Motor neuron (in vitro differentiated cells): ENCODE measurements at regions not wholly inside any gene's neighbourhood (a gene's known extent, or its start where the extent isn't known, plus 50 kb on each side); places are given as distances from the start of the nearest gene placed in this dataset.
A peak's percentile ranks its signal among the peaks of the same experiment; 100 is the strongest.

Experiments used
- ATAC-seq, 8 experiments: fragments of 200-7000 bp; cut with Tn5 transposase; replicated peaks in 6 of 8; 2 replicates each; pipeline ENCODE4 v1.8.0; 2021; ENCODE audit warnings: mild to moderate bottlenecking in 8 of 8, moderate library complexity in 8 of 8
- H3K27ac ChIP-seq, 2 donors: fragments of 250-450 bp; sonication (Bioruptor Pico); 2 replicates each; pipeline ENCODE4 v1.9.0; 2021; ENCODE audit warnings: antibody characterized with exemption in 2 of 2, mild to moderate bottlenecking in 2 of 2, moderate library complexity in 1 of 2
- H3K4me1 ChIP-seq, 2 donors: fragments of 250-450 bp; sonication (Bioruptor Pico); replicated peaks in 1 of 2; 2 replicates each; pipeline ENCODE4 v1.6.1; 2021; ENCODE audit warnings: antibody characterized with exemption in 2 of 2, mild to moderate bottlenecking in 2 of 2, moderate library complexity in 1 of 2
- H3K4me3 ChIP-seq, 5 donors: fragments of 250-450 bp; sonication (Bioruptor Pico); 2 replicates each; pipeline ENCODE4 v1.9.0; 2021; ENCODE audit warnings: antibody characterized with exemption in 5 of 5, mild to moderate bottlenecking in 5 of 5, moderate library complexity in 4 of 5
- WGBS, 10 experiments: fragments of 450-650 bp; shearing (Covaris generic); methylation state at CpG; one replicate each; pipeline ENCODE4 v1.0.0; 2022; 5-methylcytosine and 5-hydroxymethylcytosine counted together
- in situ Hi-C, 9 experiments: fragments of 400-800 bp; cut with MboI; loops; one replicate each; pipeline ENCODE4 v1.15.0; 2021; ENCODE audit warnings: low sequenced_read_pairs in 9 of 9, low pct_unique_long_range_greater_than_20kb in 2 of 9; ENCODE audit not compliant: unreplicated experiment in 9 of 9

DNA sequence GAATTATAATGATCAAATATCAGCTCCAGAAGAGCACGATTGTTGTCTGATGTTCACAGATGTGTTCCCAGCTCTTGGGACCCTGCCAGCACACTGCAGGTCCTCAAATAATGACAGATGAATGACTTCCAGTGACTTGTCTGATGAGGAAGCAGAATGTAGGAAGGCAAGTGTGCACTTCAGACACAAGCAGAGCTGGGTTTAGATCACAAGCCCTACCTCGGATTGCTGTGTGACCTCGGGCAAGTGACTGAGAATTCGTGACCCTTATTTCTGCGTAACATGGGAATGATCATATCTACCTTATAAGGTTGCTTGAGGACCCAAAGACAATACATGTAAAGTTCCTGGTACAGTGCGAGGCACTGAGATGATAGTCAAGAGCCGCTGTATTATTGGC lies 182.2 kb downstream of the ABCC12 start:
- in situ Hi-C loops = no loop called here
- ATAC-seq = no peak

DNA sequence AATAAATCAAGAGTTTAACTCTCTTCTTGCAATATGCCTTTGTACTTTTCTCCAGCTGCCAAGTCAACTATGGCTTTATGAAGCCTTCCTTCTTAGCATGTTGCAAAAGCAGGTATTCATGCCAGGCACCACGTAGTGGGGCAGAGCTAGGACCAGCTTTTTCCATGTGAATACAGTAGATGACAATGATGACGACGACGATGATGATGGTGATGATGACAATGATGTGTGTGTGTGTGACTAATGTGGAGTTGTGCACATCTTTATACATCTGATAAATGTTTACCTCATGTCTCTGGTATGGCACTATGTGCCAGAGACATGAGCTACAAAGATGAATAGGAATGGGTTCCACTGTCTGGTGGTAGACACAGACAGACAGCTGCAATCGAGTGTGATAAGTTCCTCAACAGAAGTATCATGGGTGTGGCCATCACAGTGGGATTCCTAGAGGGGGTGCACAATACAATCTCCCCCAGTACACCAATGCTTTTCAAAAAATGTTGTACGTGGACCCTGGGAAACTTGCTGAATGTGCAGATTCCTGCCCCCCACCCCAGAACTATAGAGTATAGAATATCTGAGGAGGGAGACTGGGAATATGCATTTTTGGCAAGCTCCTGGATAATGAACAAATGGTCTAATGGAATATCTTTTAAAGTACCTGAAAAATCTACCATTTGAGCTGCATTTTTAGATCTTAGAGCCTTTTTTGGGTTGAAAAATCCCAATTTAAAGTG lies 183.4 kb downstream of the ABCC12 start:
- no peak for ATAC-seq
- in situ Hi-C loops = no loop called here
- Histone ChIP-seq H3K4me3 (no peak overlapping the region), H3K27ac (no peak overlapping the region), H3K4me1 (peaks cover 11 to 18% of the 10 kb centered on the region in 2 donors)
- 0 to 88% (median 41%) methylated on average over 1 to 5 of the region's 6 CpGs; no CpG with 5 or more reads in 1 of the 10 experiments for WGBS, 10 experiments

More for the DNA sequence above, 182.2 kb downstream of the ABCC12 start:
- Histone ChIP-seq H3K27ac (no peak overlapping the region), H3K4me1 (peaks cover 17 to 22% of the 10 kb centered on the region in 2 donors), H3K4me3 (no peak overlapping the region)
- WGBS, 10 experiments = 0 to 97% (median 86%) methylated on average over 1 to 7 of the region's 7 CpGs; no CpG with 5 or more reads in 3 of the 10 experiments

GRCh38 chr16:47971225-47971624 lies 184.6 kb downstream of the ABCC12 start:
- in situ Hi-C loops = no loop called here
- no peak overlapping the region for H3K27ac ChIP-seq
- H3K4me3 ChIP-seq = no peak overlapping the region
- WGBS, 10 experiments = 0 to 73% (median 36%) methylated on average over 1 to 2 of the region's 2 CpGs; no CpG with 5 or more reads in 2 of the 10 experiments
- peaks cover 3 to 17% of the 10 kb centered on the region in 2 donors for H3K4me1 ChIP-seq
- no peak for ATAC-seq

DNA sequence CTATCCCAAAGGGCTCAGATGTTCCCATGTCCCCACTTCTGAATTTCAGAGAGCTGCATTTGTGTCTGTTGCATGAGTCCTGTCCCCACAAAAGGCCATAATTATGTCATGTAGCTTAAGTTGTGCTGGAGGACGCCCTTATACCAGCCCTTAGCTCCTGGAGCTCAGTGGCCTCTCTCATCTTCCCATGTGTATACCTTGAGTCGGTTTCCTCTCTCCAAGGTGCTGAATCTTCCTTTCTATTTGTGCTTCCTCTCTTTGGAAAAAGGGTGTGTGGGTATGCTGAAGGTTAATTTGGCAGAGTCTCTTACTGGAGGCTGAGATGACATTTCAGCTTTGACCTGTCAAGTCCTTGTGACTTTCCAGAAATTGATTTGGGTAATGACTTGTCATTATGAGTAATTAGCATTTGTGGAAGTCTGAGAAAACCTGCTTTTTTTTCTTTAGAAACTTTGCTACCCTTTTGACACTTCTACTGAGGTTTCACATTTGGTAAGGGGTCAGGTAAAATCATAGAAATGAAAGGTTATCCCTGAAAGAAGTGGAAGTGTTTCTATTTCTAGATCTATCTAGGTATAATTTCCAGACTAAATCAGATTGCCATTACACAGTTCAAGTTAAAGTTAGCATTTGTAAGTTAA lies 185.4 kb downstream of the ABCC12 start:
- Histone ChIP-seq H3K4me1 (peaks cover 9 to 17% of the 10 kb centered on the region in 2 donors), H3K27ac (no peak overlapping the region), H3K4me3 (no peak overlapping the region)
- 0 to 40% (median 5%) methylated on average over 1 to 2 of the region's 2 CpGs; no CpG with 5 or more reads in 4 of the 10 experiments for WGBS, 10 experiments
- in situ Hi-C loops = no loop called here
- peak in 4 of 8 experiments; percentile 14 to 59 (median 53) for ATAC-seq

DNA sequence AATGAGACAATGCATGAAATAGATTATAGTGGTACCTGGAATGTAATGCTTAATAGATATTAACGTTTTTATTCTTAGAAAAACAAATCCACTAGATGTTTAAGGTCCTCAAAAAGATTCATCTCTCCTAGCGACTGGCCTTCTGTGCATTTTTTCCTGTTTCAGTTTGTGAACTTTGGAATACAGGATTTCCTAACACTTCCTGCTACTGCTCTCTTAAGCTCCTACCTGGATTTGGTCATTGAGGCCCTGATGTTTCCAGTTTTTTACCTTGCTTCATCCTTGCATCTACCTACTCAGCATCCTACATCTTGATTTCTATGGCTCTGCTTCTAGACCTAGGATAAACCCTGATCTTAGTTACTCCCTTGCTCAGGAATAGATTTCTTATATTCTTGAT lies 188.4 kb downstream of the ABCC12 start:
- Histone ChIP-seq H3K4me1 (peaks cover 18 to 32% of the 10 kb centered on the region in 2 donors), H3K27ac (no peak overlapping the region), H3K4me3 (no peak overlapping the region)
- ATAC-seq = no peak
- 0 to 100% (median 70%) methylated on average over 1 to 2 of the region's 2 CpGs; no CpG with 5 or more reads in 1 of the 10 experiments for WGBS, 10 experiments
- in situ Hi-C loops = no loop called here

DNA sequence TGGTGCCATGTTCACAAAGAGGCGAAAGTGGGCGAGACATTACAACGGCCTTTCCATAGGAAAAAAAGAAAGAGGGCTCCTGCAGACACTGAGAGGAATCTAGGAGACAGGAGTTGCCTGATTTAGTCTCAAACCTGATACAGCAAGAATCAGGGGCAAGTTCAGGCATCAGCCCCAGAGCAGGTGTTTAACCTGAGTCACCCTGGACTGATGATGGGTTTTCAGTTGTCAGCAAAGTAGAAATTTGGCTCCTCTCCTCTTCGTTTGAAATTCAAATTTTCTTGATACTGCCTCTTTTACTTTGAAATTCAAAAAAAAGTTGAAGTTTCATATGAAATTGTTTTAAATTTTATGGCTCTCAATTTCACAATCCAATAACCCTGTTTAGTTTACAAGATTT lies 189.5 kb downstream of the ABCC12 start:
- Histone ChIP-seq H3K27ac (no peak overlapping the region), H3K4me3 (no peak overlapping the region), H3K4me1 (peaks cover 18 to 32% of the 10 kb centered on the region in 2 donors)
- no peak for ATAC-seq
- WGBS, 10 experiments = 0 to 100% (median 50%) methylated on average over 1 to 4 of the region's 4 CpGs; no CpG with 5 or more reads in 2 of the 10 experiments
- in situ Hi-C loops = no loop called here

DNA sequence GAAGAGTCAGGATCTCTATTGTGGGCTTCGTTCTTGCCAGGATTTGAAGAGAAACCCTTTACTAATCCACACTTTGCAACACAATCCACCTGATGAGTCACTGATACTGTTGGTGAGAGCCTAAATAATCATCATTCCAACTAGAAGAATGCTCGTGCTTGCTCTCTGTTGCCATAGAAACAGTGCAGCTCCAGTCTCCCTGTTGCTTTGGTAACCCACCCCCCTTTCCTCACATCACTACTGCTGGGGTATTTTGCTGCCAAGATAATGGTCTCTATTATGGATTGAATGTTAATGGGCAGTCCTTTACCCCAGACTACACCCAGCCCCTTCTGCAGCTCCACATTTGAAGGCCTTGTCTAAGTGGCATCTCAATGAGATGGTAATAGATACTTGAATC lies 190.4 kb downstream of the ABCC12 start:
- Histone ChIP-seq H3K4me3 (no peak overlapping the region), H3K4me1 (peaks cover 18 to 32% of the 10 kb centered on the region in 2 donors), H3K27ac (peak overlapping the region in 1 of 2 donors; percentile 6)
- in situ Hi-C loops = no loop called here
- ATAC-seq = peak in 6 of 8 experiments; percentile 19 to 98 (median 97)
- WGBS, 10 experiments = 0 to 33% (median 0%) methylated on average over 1 to 2 of the region's 2 CpGs; no CpG with 5 or more reads in 3 of the 10 experiments

GRCh38 chr16:47958726-47959125 lies 197.1 kb downstream of the ABCC12 start:
- no peak for ATAC-seq
- in situ Hi-C loops = no loop called here
- H3K4me1 ChIP-seq = peaks cover 19 to 21% of the 10 kb centered on the region in 2 donors
- WGBS, 10 experiments = 15 to 100% (median 37%) methylated on average over 1 to 5 of the region's 5 CpGs; no CpG with 5 or more reads in 3 of the 10 experiments
- H3K27ac ChIP-seq = no peak overlapping the region
- no peak overlapping the region for H3K4me3 ChIP-seq

- WGBS, 10 experiments = 0 to 19% (median 9%) methylated on average over 1 to 2 of the region's 2 CpGs
- in situ Hi-C loops = no loop called here
- Histone ChIP-seq H3K4me3 (no peak overlapping the region), H3K4me1 (peaks cover 24 to 28% of the 10 kb centered on the region in 2 donors), H3K27ac (peak overlapping the region; percentile 35 to 37)
- peak in 5 of 8 experiments; percentile 65 to 79 (median 77) for ATAC-seq
Measured at GRCh38 chr16:47956916-47957315, 198.9 kb downstream of the ABCC12 start.

GRCh38 chr16:47949714-47950113 lies 206.1 kb downstream of the ABCC12 start:
- Histone ChIP-seq H3K4me1 (peaks cover 17 to 23% of the 10 kb centered on the region in 2 donors), H3K4me3 (no peak overlapping the region), H3K27ac (no peak overlapping the region)
- WGBS, 10 experiments = 80 to 88% (median 84%) methylated on average over 2 to 7 of the region's 9 CpGs; no CpG with 5 or more reads in 6 of the 10 experiments
- peak in 5 of 8 experiments; percentile 48 to 73 (median 71) for ATAC-seq
- in situ Hi-C loops = no loop called here

DNA sequence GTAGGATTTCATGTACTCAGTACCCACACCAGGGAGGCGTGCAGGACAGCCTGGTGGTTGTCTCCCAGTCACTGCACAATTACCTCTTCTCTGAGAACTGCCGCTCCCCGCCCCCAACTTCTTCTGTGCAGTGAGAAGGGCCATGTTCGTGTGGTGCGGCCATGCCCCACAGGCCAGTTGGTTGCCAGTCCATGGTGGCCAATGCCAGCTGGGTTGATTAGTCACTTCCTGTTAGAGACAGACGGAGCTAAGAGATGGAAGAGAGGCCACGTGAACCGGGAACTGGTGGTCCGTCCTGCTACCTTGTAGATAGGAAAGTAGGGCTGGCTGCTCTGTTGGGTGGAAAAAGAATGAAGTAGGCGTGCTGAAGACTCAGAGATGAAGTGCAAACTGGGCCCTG lies 206.5 kb downstream of the ABCC12 start:
- H3K4me1 ChIP-seq = peaks cover 17 to 23% of the 10 kb centered on the region in 2 donors
- no peak overlapping the region for H3K4me3 ChIP-seq
- in situ Hi-C loops = no loop called here
- 59 to 92% (median 76%) methylated on average over 2 to 7 of the region's 10 CpGs; no CpG with 5 or more reads in 5 of the 10 experiments for WGBS, 10 experiments
- no peak for ATAC-seq
- H3K27ac ChIP-seq = no peak overlapping the region

GRCh38 chr16:47947723-47948122 lies 208.1 kb downstream of the ABCC12 start:
- no peak overlapping the region for H3K4me3 ChIP-seq
- in situ Hi-C loops = no loop called here

DNA sequence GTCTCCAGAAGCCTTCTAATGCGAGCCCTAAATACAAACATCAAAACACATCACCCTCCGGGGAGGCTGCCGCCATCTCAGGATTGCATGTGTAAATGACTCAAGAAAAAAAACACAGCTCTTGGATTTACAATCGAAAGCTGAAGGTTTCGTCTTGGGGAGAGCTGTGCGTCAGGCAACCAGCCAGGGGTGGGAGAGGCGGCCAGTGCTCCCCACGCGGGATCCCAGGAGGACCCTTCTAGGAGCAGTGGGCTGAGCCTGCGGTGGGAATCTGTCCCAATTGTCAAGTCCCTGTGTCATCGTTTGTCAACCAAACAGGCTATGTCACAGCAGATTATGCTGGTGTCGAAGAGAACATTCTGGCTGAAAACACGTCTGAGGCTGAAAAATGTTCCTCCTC lies 209.7 kb downstream of the ABCC12 start:
- Histone ChIP-seq H3K27ac (peak overlapping the region; percentile 36 to 60), H3K4me3 (no peak overlapping the region), H3K4me1 (peaks cover 8 to 17% of the 10 kb centered on the region in 2 donors)
- peak in 5 of 8 experiments; percentile 45 to 86 (median 84) for ATAC-seq
- in situ Hi-C loops = no loop called here
- 8 to 83% (median 50%) methylated on average over 2 to 9 of the region's 13 CpGs for WGBS, 10 experiments

More at GRCh38 chr16:47947723-47948122, 208.1 kb downstream of the ABCC12 start:
- H3K4me1 ChIP-seq = peaks cover 11 to 19% of the 10 kb centered on the region in 2 donors
- ATAC-seq = no peak
- WGBS, 10 experiments = 20 to 95% (median 78%) methylated on average over 1 to 3 of the region's 3 CpGs; no CpG with 5 or more reads in 2 of the 10 experiments
- H3K27ac ChIP-seq = no peak overlapping the region
